ENCODE measurements at regions not wholly inside any gene's neighbourhood (a gene's known extent, or its start where the extent isn't known, plus 50 kb on each side); places are given as distances from the start of the nearest gene placed in this dataset.
A peak's percentile ranks its signal among the peaks of the same experiment; 100 is the strongest.

- no peak for TF ChIP-seq CTCF (IDR thresholded peaks at IDR 0.05; ENCODE audit: control insufficient read depth, extremely low read depth, insufficient read depth)
- DNase-seq (ENCODE audit: low read depth): no peak
Measured at GRCh38 chr4:10925996-10926395, 241.4 kb upstream of the CLNK start.

GRCh38 chr4:10924274-10924673 lies 239.7 kb upstream of the CLNK start:
- no peak for DNase-seq (ENCODE audit: low read depth)
- no peak overlapping the region for H3K4me3 ChIP-seq (ENCODE audit: low read depth, low read length)
- TF ChIP-seq CTCF (IDR thresholded peaks at IDR 0.05; ENCODE audit: control insufficient read depth, extremely low read depth, insufficient read depth): no peak

More at GRCh38 chr4:10925996-10926395, 241.4 kb upstream of the CLNK start:
- H3K4me3 ChIP-seq (ENCODE audit: low read depth, low read length): no peak overlapping the region

DNA sequence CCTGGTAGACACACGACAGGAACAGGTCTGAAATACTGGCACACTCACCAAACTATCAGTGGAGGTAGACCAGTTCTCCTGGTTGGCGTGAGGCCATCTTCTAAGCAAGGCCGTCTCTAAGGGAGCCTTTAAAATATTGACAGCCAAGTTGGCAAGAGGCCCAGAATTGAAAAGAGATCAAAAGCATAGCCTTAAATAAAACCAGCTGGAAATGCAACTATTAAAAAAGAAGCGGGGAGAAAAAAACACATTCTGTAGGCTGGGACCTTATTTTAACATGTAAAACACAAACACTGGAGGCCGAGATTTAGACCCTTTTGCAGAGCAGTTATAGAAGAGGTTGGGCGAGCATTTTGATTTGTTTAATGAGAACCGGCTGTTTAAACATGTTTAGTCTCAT lies 233.0 kb upstream of the CLNK start:
- no peak overlapping the region for H3K4me3 ChIP-seq (ENCODE audit: low read depth, low read length)
- DNase-seq (ENCODE audit: low read depth): peak; percentile 88
- TF ChIP-seq CTCF (IDR thresholded peaks at IDR 0.05; ENCODE audit: control insufficient read depth, extremely low read depth, insufficient read depth): no peak

GRCh38 chr4:10898072-10898471 lies 213.5 kb upstream of the CLNK start:
- DNase-seq (ENCODE audit: low read depth): no peak
- no peak overlapping the region for H3K4me3 ChIP-seq (ENCODE audit: low read depth, low read length)
- TF ChIP-seq CTCF (IDR thresholded peaks at IDR 0.05; ENCODE audit: control insufficient read depth, extremely low read depth, insufficient read depth): no peak

GRCh38 chr4:10897076-10897475 lies 212.5 kb upstream of the CLNK start:
- no peak overlapping the region for H3K4me3 ChIP-seq (ENCODE audit: low read depth, low read length)
- no peak for TF ChIP-seq CTCF (IDR thresholded peaks at IDR 0.05; ENCODE audit: control insufficient read depth, extremely low read depth, insufficient read depth)
- no peak for DNase-seq (ENCODE audit: low read depth)

DNA sequence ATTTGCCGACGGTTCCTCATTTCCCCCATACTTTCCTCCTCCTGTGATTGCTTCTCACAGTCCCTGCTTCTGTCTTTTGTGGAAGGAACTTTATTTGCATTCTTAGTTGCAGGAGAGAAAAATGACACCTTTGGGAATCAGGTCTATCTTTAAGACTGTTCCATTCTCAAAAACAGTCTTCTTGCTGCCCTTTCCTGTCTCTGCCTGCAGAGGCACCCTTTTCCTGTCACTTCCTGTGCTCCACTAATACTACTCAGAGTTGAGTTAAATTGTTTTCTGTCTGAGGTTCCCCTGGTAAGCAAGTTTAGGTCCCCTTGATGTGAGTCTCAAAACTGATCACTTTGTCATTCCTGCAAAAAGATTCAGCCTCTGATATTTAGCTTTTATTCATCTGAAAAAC lies 208.8 kb upstream of the CLNK start:
- no peak for DNase-seq (ENCODE audit: low read depth)
- H3K4me3 ChIP-seq (ENCODE audit: low read depth, low read length): no peak overlapping the region
- TF ChIP-seq CTCF (IDR thresholded peaks at IDR 0.05; ENCODE audit: control insufficient read depth, extremely low read depth, insufficient read depth): peak; percentile 67

DNA sequence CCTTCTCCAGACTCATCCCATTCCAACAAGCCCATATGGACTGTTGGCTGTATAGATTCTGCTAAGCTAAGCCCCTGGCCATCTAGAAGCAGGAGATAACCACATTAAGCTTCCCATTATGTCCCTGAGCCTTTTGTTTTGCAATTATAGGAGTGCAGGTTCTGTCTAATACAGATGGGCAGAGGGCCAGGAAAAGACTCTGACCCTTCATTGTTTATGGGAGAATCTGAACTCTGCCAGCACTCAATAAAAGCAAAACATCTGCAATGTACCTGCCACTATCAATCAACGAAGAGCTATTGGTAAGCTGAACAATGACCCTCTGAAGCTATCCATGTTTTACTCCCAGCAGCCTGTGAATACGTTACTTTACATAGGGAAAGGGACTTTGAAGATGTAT lies 207.3 kb upstream of the CLNK start:
- TF ChIP-seq CTCF (IDR thresholded peaks at IDR 0.05; ENCODE audit: control insufficient read depth, extremely low read depth, insufficient read depth): no peak
- H3K4me3 ChIP-seq (ENCODE audit: low read depth, low read length): no peak overlapping the region
- peak; percentile 2 for DNase-seq (ENCODE audit: low read depth)

Measured in LNCaP clone FGC (cell line).